Activated CD4-positive, alpha-beta T cell treated with anti-CD3 and anti-CD28 coated beads, Interleukin-2, Interleukin-4, amounts not matched to agents 100 ng/mL and 50 ng/mL, durations not matched to agents 16 hours and 8 hours (primary cell): ENCODE measurements at regions not wholly inside any gene's neighbourhood (a gene's known extent, or its start where the extent isn't known, plus 50 kb on each side); places are given as distances from the start of the nearest gene placed in this dataset.
"Not testable (repeated sequence)": the region's sequence is repeated elsewhere in the genome, so short reads cannot be mapped to it uniquely, and the experiment has no call there.

Experiments used
- DNase-seq: peaks from one replicate; pipeline ENCODE4 v3.0.0-alpha.2; 2020; ENCODE audit warnings: low spot score

DNA sequence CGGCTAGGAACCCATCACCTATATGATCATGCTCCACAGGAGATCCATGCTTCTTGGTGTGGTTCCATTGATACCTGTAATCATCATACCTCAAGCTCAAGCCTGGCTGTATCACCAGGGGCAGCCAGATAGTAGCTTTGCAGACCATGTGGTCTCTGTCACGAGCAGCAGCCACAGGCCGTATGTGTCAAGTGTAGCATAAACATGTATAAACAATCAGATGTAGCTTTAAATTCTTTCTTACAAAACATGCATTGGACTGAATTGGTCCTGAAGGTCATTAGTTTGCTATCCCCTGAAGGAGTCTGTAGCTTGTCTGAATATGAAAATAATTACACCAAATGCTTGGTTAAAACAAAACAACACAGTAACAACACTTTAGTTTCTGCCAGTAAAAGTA is 1223.2 kb upstream of the TMEM132C start:
- DNase-seq = no peak

DNA sequence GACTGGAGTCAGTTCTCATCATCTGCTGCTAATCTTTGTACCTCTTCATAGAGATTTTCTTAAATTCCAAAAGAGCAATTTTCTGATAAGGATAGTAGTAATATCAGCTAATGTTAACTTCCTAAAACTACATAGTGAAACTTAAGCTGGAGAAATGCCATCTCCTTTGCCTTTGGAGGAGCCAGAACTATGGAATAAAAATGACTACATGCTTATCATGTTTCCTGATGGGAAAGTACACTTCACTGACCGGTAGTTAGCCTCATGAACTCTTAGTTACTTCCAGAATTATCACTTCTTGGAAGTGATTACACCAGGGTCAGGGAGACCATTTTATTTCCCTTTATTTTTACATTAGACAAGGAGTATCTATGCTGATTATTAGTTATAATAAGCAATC is 1222.1 kb upstream of the TMEM132C start:
- no peak for DNase-seq

DNA sequence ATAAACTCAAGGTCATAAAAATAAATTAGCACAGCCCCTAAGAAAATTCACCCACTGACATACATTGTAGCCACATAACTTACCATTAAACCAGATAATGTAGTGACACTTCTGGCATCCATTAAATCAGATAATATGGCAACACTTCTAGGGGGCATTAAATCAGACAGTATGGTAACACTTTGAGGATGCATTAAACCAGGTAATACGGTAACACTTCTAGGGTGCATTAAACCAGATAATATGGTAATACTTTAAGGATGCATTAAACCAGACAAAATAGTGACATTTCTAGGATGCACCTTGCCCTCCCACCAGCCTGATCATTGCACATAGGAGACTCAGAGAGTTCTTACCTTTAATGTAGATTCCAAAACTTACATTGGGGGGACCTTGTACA is 1220.5 kb upstream of the TMEM132C start:
- DNase-seq = no peak

DNA sequence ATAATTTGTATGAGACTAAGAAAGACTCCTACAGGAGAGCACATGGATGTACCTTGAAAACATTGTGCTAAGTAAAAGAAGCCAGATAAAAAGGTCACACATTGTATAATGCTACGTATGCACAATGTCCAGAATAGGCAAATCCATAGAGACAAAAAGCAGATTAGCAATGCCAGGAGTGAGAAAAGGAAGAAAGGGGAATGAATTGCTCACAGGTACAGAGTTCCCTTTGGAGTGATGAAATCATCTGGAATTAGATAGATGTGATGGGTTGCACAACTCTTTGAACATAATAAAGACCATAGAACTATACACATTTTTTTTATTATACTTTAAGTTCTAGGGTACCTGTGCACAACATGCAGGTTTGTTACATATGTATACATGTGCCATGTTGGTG is 1218.9 kb upstream of the TMEM132C start:
- no peak for DNase-seq

DNA sequence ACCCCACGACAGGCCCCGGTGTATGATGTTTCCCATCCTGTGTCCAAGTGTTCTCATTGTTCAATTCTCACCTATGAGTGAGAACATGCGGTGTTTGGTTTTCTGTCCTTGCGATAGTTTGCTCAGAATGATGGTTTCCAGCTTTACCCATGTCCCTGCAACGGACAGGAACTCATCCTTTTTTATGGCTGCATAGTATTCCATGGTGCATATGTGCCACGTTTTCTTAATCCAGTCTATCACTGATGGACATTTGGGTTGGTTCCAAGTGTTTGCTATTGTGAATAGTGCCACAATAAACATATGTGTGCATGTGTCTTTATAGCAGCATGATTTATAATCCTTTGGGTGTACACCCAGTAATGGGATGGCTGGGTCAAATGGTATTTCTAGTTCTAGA is 1218.4 kb upstream of the TMEM132C start:
- DNase-seq = not testable (repeated sequence)

DNA sequence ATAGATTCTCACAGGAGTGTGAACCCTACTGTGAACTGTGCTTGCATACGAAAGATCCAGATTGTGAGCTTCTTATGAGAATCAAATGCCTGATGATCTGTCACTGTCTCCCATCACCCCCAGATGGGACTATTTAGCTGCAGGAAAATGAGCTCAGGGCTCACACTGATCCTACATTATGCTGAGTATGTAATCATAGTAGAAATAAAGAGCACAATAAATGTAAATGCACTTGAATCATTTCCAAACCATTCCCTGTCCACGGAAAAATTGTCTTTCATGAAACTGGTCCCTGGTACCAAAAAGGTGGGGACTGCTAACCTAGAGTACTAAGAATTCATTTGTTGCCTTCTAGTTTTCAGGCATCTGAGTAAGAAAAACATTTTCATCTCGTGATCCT is 1215.8 kb upstream of the TMEM132C start:
- no peak for DNase-seq

DNA sequence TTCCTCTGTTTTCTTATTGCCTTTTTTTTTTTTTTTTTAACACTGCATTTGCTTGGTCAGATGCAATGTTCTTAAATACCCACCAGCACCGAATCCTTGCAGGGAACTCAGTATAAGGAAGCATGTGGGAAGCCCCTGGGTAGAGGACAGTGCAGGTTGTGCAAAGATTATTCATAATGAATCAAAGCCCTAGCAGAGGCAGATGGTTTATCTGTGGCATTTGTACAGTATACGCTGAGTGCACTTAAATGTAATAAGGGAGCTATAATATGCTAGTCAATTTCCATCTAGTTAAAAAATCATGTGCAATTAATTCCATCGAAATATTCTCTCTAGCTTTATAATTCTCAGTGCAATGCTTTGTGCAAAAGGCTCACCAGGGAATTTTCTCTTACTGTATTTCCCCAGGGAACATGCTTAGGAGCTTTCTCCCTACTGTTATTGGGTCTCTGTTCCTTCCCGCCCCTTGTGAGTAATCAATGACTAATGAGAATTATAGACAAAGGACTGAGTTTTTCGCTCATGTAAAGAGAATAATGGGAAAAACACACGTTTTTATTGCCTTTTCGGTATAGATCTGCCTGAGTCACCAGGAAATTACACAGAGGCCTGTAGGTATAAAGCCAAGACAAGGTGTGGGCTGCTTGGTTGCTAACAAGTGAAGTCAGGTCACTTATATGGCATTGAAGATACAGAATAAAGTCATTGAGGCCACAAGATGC is 1214.3 kb upstream of the TMEM132C start:
- DNase-seq = no peak

DNA sequence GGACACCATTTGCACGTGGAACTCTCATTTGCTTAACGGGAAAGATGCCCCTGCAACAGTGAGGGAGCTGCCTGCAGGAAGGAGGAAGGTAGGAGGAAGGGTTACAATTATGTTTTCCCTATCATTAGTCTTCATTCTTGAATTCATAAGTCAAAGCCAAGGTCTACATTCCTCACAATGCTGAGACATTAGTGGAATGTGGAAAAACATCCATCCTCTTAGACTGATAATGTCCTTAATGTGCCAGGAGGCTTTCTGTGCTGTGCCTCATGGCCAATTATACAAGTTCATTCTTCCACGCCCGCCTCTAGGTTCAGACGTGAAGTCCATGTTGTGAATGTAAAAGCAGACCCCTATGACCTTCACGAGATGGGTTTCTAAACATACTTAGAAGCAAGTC is 1212.4 kb upstream of the TMEM132C start:
- DNase-seq = no peak

DNA sequence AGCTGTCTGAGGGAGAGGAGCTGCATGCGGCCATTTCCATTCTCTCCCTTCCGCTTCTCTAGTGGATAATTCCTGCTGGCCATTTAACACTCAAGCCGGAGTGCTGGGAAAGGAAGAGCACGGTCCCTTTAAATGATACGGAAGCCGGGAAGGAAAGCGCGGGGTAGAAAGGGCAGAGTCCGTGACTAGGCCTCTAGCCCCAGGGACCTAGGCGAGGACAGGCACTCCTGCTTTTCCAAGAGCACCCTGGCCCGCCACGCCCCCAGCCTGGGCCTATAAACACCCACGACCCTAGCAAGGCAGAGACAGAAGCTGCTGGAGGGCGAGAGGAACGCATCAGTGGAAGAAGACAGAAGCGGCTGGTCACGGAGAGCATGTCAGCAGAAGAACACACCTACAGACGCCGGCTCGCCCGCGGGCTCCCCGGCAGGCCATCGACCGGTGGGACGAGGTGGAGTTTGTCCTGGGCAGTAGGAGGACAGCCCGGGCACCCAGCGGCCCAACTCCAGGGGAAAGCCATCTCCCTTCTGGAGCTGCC is 1206.6 kb upstream of the TMEM132C start:
- DNase-seq = no peak

DNA sequence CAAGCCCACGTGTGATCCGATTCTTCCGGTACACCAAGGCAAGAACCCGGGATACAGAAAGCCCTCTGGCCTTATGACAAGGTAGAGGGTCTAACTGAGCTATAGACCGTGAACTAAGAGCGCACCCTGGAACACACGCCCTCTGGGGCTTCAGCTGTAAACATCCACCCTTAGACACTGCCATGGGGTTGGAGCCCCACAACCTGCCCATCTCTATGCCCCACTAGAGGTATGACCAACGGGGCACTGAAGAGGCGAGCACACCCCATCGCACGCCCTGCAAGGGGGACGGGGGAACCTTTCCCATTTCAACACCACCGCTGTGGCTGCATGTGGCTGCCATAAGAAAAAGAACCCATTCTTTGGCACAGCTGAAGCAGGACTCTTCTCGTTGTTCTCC is 1206.0 kb upstream of the TMEM132C start:
- DNase-seq = no peak

DNA sequence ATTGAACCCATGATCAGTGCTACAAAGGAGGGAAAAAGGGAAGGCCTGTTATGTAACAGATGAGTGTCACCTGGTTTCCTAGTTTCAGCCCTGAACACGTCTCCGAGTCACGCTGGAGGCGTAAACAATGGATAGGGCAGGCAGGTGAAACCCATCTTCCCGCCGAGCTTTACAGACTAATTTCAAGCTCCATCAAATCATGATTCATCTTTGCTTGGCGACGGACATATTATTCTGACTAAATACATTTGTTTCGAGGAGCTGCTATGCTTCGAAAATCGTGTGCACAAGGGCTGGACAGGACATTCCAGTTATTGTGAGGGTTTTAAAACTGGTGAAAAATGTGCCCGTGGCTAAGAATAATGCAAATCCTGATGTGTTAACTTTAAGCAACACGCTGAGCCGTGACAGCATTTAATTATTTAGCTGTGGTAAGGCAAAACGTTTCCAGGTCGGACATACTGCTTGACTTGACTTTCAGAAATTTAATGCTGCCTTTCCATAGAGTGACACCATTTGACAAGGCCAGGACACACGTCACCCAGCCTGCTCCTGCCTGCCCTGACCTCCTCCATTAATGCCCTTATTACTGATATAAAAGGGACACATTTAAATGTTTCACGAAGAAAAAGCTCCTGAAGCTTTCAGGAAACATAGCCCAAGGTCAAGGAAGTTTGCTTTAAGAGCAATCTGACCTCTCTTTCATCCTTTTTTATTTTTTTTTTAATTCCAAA is 1203.5 kb upstream of the TMEM132C start:
- no peak for DNase-seq

DNA sequence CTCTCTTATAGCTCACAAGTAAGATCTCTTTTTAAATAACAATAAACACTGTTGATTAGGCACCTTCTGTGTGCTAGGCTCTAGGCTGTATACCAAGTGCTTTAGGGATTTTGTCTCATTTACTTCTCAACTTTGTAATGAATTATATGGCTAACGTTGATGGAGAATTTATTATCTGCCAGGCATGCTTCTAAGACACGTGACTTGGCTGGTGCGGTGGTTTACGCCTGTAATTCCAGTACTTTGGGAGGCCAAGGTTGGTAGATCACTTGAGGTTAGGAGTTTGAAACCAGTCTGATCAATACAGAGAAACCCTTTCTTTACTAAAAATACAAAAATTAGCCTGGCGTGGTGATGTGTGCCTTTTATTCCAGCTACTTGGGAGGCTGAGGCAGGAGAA is 1202.8 kb upstream of the TMEM132C start:
- no peak for DNase-seq

DNA sequence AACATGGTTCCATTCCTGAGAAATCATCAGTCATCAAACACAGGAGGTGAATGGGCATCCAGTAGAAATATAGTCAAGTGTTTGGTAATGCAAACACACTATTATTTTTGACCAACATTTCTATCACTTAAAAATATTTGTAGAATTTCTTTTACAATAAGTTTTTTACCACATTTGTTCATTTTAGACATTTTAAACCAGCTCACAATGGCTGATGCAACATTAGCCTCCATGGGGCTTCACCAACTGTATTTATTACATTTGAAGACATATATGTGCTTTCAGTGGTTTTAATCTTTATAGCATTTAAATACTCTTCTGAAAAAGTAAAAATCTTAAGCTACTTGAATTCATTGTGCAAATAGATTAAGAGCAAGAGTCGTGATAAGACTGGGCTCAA is 1201.4 kb upstream of the TMEM132C start:
- no peak for DNase-seq

DNA sequence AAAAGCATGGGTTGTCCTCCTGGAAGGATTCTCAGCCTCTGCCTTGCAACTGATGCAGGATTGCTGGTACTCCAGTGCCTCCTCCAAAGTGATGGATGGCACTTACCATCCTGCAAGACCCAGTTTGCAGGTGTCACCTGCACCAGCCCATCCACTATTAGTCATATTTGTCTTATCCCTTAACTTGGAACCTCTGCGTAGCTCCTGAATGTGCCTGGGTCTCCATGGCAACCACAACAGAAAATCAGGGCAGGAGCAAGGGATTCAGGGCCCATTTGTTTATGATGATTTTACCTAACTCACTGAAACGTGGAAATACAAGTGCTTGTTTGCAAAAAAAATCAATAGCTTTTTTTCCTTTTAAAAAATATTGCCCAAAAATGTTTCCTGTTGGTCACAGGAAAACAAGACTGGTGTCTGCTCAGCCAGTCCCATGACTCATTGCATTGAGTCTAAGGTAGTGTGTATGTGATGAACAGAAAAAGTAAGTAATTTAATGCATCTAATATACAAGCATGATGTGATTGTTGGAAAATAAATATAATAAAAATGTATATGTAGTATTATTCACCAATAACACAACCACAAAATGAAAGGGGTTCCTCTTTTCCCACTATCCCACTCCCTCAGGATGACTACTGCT is 1196.3 kb upstream of the TMEM132C start:
- DNase-seq = no peak

DNA sequence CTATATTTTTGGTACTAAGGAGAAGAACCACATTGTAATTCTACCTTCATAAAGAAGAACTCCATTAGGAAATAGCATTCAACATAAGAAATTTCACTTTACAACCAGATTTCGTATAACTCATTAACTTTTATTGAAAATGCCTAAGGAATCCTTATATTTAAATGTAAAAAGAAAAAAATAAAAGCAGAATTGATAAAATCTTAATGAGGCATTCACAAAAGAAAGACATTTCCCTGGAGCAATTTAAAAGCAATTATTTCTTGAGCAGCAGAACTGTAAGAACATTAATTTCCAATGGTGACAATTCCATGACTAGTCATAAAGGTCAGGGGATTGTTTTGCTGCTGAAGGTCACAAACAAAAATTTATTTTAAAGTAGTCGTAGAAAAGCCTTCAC is 1192.8 kb upstream of the TMEM132C start:
- DNase-seq = no peak

DNA sequence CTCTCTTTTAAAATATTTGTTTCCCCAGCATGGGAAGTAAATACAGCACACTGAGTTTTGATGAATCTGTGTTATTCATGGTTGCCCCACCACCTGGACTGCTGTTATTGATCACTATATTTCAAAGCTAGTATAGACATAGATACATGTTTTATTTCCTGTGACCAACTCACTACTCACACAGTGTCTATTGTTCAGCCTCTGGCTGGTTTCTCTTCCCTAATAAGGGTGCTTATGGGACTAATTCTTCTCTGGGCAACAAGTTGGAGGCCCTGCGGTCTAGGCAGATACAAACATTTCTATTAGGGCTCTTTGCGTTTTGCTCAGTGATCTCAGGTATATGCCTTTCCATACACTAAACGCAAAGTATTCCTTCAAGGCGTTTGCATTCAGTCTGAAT is 1191.0 kb upstream of the TMEM132C start:
- no peak for DNase-seq

DNA sequence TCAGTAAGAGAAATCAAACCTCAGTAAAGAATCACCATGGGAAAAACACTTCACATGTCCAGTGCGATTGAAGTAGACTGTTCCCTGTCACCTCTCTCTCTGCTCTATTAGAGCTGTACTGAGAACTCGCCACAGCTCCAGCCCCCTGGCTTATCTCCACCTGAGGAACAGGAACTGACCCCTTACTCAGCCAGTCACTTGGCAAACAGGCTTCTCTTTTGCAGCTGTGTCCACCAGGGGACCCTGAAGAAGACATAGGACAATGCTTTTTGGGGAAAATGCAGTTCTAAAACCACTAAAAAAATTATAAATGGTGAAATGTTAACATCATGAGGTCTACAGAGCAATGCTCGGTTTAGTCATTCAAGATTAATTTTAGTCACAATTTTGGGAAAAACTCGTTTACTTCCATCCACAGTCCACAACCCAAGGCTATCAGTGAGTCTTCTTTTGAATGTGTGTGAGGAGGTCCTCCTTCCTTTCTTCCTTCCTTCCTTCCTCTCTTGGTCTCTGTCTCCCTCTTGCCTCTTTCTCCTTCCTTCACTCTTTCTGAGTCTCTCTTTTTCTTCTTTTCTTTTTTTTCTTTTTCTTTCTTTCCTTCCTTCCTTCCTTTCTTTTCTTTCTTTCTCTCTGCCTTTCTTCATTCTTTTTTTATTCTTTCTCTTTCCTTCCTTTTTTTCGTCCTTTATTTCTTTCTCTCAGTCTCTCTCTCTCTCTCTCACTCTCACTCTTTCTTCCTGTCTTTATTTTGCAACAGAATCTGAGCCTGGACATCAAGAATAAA is 1189.5 kb upstream of the TMEM132C start:
- DNase-seq = no peak

DNA sequence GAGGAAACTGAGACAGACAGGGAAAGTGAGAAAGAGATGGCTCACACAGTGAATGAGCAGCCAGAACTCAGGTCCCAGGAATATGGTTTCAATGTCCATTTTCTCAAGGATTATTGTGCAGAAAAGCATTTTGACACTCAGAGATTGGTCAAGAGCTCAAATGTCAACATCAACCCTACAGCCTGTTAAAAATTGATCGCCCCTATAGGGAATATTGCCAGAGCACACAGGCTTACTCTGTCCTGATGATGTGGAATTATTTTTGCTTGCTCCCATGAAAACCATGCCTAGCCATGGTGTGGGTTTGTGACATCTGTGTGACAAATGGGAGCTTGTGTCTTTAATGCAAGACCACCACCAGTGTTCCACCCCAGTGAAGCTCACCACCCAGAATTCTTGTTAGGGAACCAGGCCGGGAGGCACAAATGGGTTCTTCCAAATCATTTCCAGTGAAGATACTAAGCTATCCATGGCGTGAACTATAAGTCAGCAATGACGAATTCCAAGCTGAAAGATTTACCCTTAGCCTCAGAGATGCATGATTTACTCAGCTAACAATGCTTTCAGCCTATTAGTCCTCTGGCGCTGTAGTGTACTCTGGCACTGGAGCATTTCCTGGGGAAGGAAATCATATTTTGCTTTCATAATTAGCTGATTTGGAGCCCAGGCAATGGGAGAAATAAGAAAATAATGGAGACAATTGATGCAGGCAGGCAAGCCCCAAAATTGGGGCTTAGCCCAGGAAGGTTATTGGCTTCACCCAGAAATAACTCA is 1188.2 kb upstream of the TMEM132C start:
- DNase-seq = no peak

DNA sequence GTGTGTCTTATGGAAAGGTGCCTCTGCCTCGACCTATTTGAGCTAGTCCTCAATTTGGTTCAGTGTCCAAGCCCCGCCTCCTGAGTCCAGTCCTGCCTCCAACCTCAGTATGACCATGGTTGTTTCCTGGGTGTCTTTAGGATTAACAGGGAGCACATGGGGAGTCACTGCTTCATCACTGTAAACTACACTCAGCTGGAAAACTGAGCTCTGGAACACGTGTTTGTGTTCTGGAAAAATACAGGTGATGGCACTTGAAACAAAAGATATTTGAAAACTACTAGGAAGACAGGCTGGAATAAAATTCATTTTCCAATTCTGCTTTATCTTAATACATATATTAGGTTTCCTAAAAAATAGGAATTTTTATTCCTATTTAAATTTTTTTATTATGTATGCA is 1187.3 kb upstream of the TMEM132C start:
- no peak for DNase-seq

DNA sequence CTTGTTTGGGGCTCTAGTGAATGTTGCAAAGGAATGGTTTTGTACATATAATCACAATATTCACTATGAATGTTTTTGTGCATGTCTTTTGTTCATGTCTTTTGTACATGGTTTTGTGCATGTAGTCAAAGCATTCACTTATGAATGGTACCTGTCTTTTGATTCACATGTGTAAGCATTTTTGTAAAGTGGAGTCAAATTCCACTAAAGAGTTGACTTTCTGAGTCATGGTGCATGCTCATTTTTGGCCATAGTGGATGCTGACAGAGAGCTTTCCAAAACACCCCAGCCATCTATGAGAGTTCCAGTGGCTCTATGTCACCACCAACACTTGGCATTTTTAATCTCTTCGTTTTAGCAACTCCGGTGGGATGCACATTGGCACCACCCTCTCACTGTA is 1185.9 kb upstream of the TMEM132C start:
- DNase-seq = no peak
